ENCODE measurements at regions not wholly inside any gene's neighbourhood (a gene's known extent, or its start where the extent isn't known, plus 50 kb on each side); places are given as distances from the start of the nearest gene placed in this dataset.
A peak's percentile ranks its signal among the peaks of the same experiment; 100 is the strongest.

DNA sequence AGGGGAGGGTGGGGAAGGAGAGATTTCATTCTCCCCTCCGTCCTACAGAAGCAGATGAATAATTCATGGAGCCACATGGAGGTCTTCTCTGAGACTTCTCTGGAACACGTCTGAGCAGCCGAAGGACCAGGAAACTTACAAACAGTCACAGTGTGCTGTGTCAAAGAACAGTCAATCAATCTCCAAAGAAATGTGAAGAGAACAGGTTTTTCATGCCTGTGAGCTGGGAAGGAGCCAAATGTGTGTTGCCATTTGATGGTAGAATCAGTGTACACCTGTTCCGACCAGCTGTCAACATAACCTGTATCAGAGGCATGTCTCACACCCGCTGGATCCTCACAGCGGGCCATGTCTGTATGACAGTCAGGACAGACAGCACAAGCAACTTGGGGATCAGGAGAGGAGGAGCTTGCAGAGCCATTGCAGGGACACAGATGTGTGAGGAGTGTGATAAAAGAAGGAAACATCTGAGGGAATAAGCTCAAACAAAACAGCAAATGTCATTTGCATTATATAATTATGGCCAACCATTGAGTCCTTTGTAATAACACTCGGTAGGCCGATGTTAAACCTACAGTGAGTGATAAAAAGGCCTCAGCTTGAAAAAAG lies 298.5 kb downstream of the EN1 start:
- no peak overlapping the region for H2AK5ac ChIP-seq (ENCODE audit: low read depth, low read length)
- no peak for DNase-seq (ENCODE audit: low spot score)
- no peak overlapping the region for H4K91ac ChIP-seq (ENCODE audit: low read depth, low read length, poor library complexity)
- no peaks in the 10 kb centered on the region for H3K36me3 ChIP-seq (replicated peaks in 1 of 2; ENCODE audit: control insufficient read depth in 2 of 2, insufficient read depth in 2 of 2, low read length in 2 of 2)
- H2BK15ac ChIP-seq (ENCODE audit: low read length): no peak overlapping the region
- H3K4me2 ChIP-seq (ENCODE audit: insufficient read depth, low read length, poor library complexity, severe bottlenecking): no peak overlapping the region
- H2BK5ac ChIP-seq (ENCODE audit: low read length): no peak overlapping the region
- H3K9me3 ChIP-seq (replicated peaks in 1 of 2; ENCODE audit: control insufficient read depth in 2 of 2, insufficient read depth in 1 of 2, low read depth in 1 of 2, low read length in 2 of 2): no peaks in the 10 kb centered on the region
- H2BK12ac ChIP-seq (ENCODE audit: low read length): no peak overlapping the region
- H4K8ac ChIP-seq (ENCODE audit: low read depth, low read length): no peak overlapping the region
- peaks cover 0 to 3% of the 10 kb centered on the region in 2 donors for H3K4me1 ChIP-seq (ENCODE audit: control insufficient read depth in 2 of 2, insufficient read depth in 1 of 2, low read depth in 1 of 2, low read length in 2 of 2)
- no peak overlapping the region for H3K18ac ChIP-seq (ENCODE audit: low read length)
- no peak overlapping the region for H2BK120ac ChIP-seq (ENCODE audit: low read depth, low read length)
- no peak overlapping the region for H2AFZ ChIP-seq (ENCODE audit: low read length)
- no peak overlapping the region for H3K4ac ChIP-seq (ENCODE audit: low read length)
- H3K4me3 ChIP-seq (ENCODE audit: low read length in 2 of 2): no peak overlapping the region
- no peak overlapping the region for H3K14ac ChIP-seq (ENCODE audit: low read length)
- H3K27ac ChIP-seq (replicated peaks; ENCODE audit: low read length): no peak overlapping the region
- H3K9ac ChIP-seq (ENCODE audit: low read depth, low read length, poor library complexity): no peak overlapping the region
- no peaks in the 10 kb centered on the region for H3K79me1 ChIP-seq (ENCODE audit: low read depth, low read length)
- no CpG with 5 or more reads among the region's 8 CpGs for WGBS, 2 donors (ENCODE audit: extremely low coverage in 2 of 2, insufficient read length in 2 of 2, insufficient replicate concordance in 1 of 2)
- no peak overlapping the region for H3K23ac ChIP-seq (ENCODE audit: low read depth, low read length, poor library complexity)
- H3K27me3 ChIP-seq (ENCODE audit: control insufficient read depth in 3 of 3, insufficient read depth in 3 of 3, low read depth in 1 of 3, low read length in 3 of 3): no peaks in the 10 kb centered on the region

DNA sequence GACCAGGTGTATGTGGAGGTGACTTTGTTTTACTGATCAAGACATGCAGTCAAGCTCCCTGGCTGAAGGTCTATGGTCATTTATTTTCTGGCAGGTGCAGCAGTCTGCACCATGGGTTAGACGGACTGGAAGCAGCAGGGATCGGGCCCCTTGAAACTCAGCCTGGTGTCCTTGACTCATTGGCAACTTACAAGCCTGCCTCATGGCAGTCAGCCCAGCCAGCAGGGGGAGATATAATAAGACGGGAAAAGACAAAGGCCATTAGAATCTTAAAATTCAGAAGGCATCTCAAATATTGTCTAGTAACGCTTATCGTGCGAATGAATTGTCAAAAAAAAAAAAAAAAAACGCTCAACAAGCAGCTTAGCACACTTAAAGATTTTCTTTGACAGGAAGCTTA lies 308.2 kb downstream of the EN1 start:
- H2BK120ac ChIP-seq (ENCODE audit: low read depth, low read length): no peak overlapping the region
- H3K27ac ChIP-seq (replicated peaks; ENCODE audit: low read length): no peak overlapping the region
- no peak for DNase-seq (ENCODE audit: low spot score)
- H3K27me3 ChIP-seq (ENCODE audit: control insufficient read depth in 3 of 3, insufficient read depth in 3 of 3, low read depth in 1 of 3, low read length in 3 of 3): peaks cover 0 to 13% (median 0%) of the 10 kb centered on the region in 3 experiments
- WGBS, 2 donors (ENCODE audit: extremely low coverage in 2 of 2, insufficient read length in 2 of 2, insufficient replicate concordance in 1 of 2): no CpG with 5 or more reads among the region's 7 CpGs
- no peak overlapping the region for H2AFZ ChIP-seq (ENCODE audit: low read length)
- H3K23ac ChIP-seq (ENCODE audit: low read depth, low read length, poor library complexity): no peak overlapping the region
- no peak overlapping the region for H2BK5ac ChIP-seq (ENCODE audit: low read length)
- no peak overlapping the region for H3K14ac ChIP-seq (ENCODE audit: low read length)
- H3K9me3 ChIP-seq (replicated peaks in 1 of 2; ENCODE audit: control insufficient read depth in 2 of 2, insufficient read depth in 1 of 2, low read depth in 1 of 2, low read length in 2 of 2): peaks cover 0 to 4% of the 10 kb centered on the region in 2 donors
- no peak overlapping the region for H2BK15ac ChIP-seq (ENCODE audit: low read length)
- H3K79me1 ChIP-seq (ENCODE audit: low read depth, low read length): no peaks in the 10 kb centered on the region
- no peak overlapping the region for H2AK5ac ChIP-seq (ENCODE audit: low read depth, low read length)
- H3K9ac ChIP-seq (ENCODE audit: low read depth, low read length, poor library complexity): no peak overlapping the region
- no peak overlapping the region for H4K91ac ChIP-seq (ENCODE audit: low read depth, low read length, poor library complexity)
- H4K8ac ChIP-seq (ENCODE audit: low read depth, low read length): no peak overlapping the region
- no peak overlapping the region for H3K4ac ChIP-seq (ENCODE audit: low read length)
- no peaks in the 10 kb centered on the region for H3K36me3 ChIP-seq (replicated peaks in 1 of 2; ENCODE audit: control insufficient read depth in 2 of 2, insufficient read depth in 2 of 2, low read length in 2 of 2)
- no peak overlapping the region for H2BK12ac ChIP-seq (ENCODE audit: low read length)
- no peak overlapping the region for H3K18ac ChIP-seq (ENCODE audit: low read length)
- H3K4me3 ChIP-seq (ENCODE audit: low read length in 2 of 2): no peak overlapping the region
- no peak overlapping the region for H3K4me2 ChIP-seq (ENCODE audit: insufficient read depth, low read length, poor library complexity, severe bottlenecking)
- no peaks in the 10 kb centered on the region for H3K4me1 ChIP-seq (ENCODE audit: control insufficient read depth in 2 of 2, insufficient read depth in 1 of 2, low read depth in 1 of 2, low read length in 2 of 2)

DNA sequence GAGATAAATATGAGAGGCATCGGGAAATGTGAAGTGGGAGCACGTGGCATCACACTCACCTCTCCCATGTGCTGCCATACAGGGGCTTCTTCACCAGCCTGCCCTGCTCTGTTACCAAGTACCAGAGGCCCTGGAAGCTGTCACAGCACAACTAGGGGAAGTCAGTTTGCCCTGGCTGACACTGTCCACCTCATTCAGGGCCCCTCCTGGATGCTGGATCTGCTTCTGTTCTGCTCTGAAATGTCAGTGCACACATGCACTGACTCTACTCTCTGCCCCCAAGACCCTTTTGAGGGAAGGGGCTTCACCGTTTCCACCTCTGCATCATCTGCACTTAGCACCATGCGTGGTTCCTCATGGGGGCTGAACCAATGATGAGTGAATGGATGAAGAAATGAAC lies 311.1 kb downstream of the EN1 start:
- no peak overlapping the region for H3K23ac ChIP-seq (ENCODE audit: low read depth, low read length, poor library complexity)
- H2BK15ac ChIP-seq (ENCODE audit: low read length): no peak overlapping the region
- no peak overlapping the region for H2BK12ac ChIP-seq (ENCODE audit: low read length)
- no peaks in the 10 kb centered on the region for H3K4me1 ChIP-seq (ENCODE audit: control insufficient read depth in 2 of 2, insufficient read depth in 1 of 2, low read depth in 1 of 2, low read length in 2 of 2)
- no peak overlapping the region for H3K14ac ChIP-seq (ENCODE audit: low read length)
- no peak overlapping the region for H3K18ac ChIP-seq (ENCODE audit: low read length)
- H3K79me1 ChIP-seq (ENCODE audit: low read depth, low read length): no peaks in the 10 kb centered on the region
- peaks cover 0 to 16% (median 0%) of the 10 kb centered on the region in 3 experiments for H3K27me3 ChIP-seq (ENCODE audit: control insufficient read depth in 3 of 3, insufficient read depth in 3 of 3, low read depth in 1 of 3, low read length in 3 of 3)
- H2BK120ac ChIP-seq (ENCODE audit: low read depth, low read length): no peak overlapping the region
- DNase-seq (ENCODE audit: low spot score): no peak
- H3K9ac ChIP-seq (ENCODE audit: low read depth, low read length, poor library complexity): no peak overlapping the region
- H3K9me3 ChIP-seq (replicated peaks in 1 of 2; ENCODE audit: control insufficient read depth in 2 of 2, insufficient read depth in 1 of 2, low read depth in 1 of 2, low read length in 2 of 2): no peaks in the 10 kb centered on the region
- no peak overlapping the region for H3K4ac ChIP-seq (ENCODE audit: low read length)
- H2BK5ac ChIP-seq (ENCODE audit: low read length): peak overlapping the region; percentile 20
- no CpG with 5 or more reads among the region's 4 CpGs for WGBS, 2 donors (ENCODE audit: extremely low coverage in 2 of 2, insufficient read length in 2 of 2, insufficient replicate concordance in 1 of 2)
- H4K8ac ChIP-seq (ENCODE audit: low read depth, low read length): no peak overlapping the region
- no peaks in the 10 kb centered on the region for H3K36me3 ChIP-seq (replicated peaks in 1 of 2; ENCODE audit: control insufficient read depth in 2 of 2, insufficient read depth in 2 of 2, low read length in 2 of 2)
- H2AK5ac ChIP-seq (ENCODE audit: low read depth, low read length): no peak overlapping the region
- no peak overlapping the region for H3K27ac ChIP-seq (replicated peaks; ENCODE audit: low read length)
- no peak overlapping the region for H4K91ac ChIP-seq (ENCODE audit: low read depth, low read length, poor library complexity)
- no peak overlapping the region for H3K4me2 ChIP-seq (ENCODE audit: insufficient read depth, low read length, poor library complexity, severe bottlenecking)
- no peak overlapping the region for H3K4me3 ChIP-seq (ENCODE audit: low read length in 2 of 2)
- no peak overlapping the region for H2AFZ ChIP-seq (ENCODE audit: low read length)

DNA sequence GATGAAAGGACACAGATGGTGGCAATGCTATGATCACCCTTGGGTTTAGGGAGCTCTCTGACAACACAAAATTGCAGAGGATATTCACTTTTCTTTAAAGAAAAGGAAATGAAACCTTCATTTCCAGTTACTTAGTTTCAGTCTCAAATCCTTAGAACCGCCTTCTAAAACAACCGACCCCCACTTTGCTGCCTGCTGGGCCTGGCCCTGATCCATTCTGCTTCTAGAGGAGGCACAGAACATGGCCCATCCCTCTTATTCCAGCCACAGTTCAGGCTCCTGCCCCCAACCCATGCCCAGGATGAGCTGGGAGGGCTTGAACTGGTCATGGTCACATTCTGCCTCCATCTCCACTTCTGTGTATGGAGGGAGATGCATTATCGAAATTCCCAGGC lies 311.6 kb downstream of the EN1 start:
- Histone ChIP-seq H4K91ac (ENCODE audit: low read depth, low read length, poor library complexity) (no peak overlapping the region), H3K9me3 (replicated peaks in 1 of 2; ENCODE audit: control insufficient read depth in 2 of 2, insufficient read depth in 1 of 2, low read depth in 1 of 2, low read length in 2 of 2) (no peaks in the 10 kb centered on the region), H3K4me1 (ENCODE audit: control insufficient read depth in 2 of 2, insufficient read depth in 1 of 2, low read depth in 1 of 2, low read length in 2 of 2) (peaks cover 0 to under 1% of the 10 kb centered on the region in 2 donors), H3K18ac (ENCODE audit: low read length) (no peak overlapping the region), H3K4me3 (ENCODE audit: low read length in 2 of 2) (no peak overlapping the region), H2BK5ac (ENCODE audit: low read length) (no peak overlapping the region), H3K23ac (ENCODE audit: low read depth, low read length, poor library complexity) (no peak overlapping the region), H2BK120ac (ENCODE audit: low read depth, low read length) (no peak overlapping the region), H2AK5ac (ENCODE audit: low read depth, low read length) (no peak overlapping the region), H3K79me1 (ENCODE audit: low read depth, low read length) (no peaks in the 10 kb centered on the region), H3K4ac (ENCODE audit: low read length) (no peak overlapping the region), H3K36me3 (replicated peaks in 1 of 2; ENCODE audit: control insufficient read depth in 2 of 2, insufficient read depth in 2 of 2, low read length in 2 of 2) (no peaks in the 10 kb centered on the region), H3K27me3 (ENCODE audit: control insufficient read depth in 3 of 3, insufficient read depth in 3 of 3, low read depth in 1 of 3, low read length in 3 of 3) (peaks cover 0 to 16% (median 0%) of the 10 kb centered on the region in 3 experiments), H3K27ac (replicated peaks; ENCODE audit: low read length) (no peak overlapping the region), H2AFZ (ENCODE audit: low read length) (no peak overlapping the region), H2BK15ac (ENCODE audit: low read length) (no peak overlapping the region), H2BK12ac (ENCODE audit: low read length) (no peak overlapping the region), H3K9ac (ENCODE audit: low read depth, low read length, poor library complexity) (no peak overlapping the region), H3K14ac (ENCODE audit: low read length) (no peak overlapping the region), H3K4me2 (ENCODE audit: insufficient read depth, low read length, poor library complexity, severe bottlenecking) (no peak overlapping the region), H4K8ac (ENCODE audit: low read depth, low read length) (no peak overlapping the region)
- no peak for DNase-seq (ENCODE audit: low spot score)
- no CpG with 5 or more reads among the region's 3 CpGs for WGBS, 2 donors (ENCODE audit: extremely low coverage in 2 of 2, insufficient read length in 2 of 2, insufficient replicate concordance in 1 of 2)
